BJ (cell line): ENCODE measurements at regions not wholly inside any gene's neighbourhood (a gene's known extent, or its start where the extent isn't known, plus 50 kb on each side); places are given as distances from the start of the nearest gene placed in this dataset.
"Not testable (repeated sequence)": the region's sequence is repeated elsewhere in the genome, so short reads cannot be mapped to it uniquely, and the experiment has no call there.

Source experiments
- CTCF ChIA-PET: fragments of 350-600 bp; formaldehyde crosslinking; extraction: SDS; loops from one replicate; lab custom pipeline; 2021; ENCODE audit warnings: antibody characterized with exemption, inconsistent platforms; lab: Yijun Ruan, JAX
- POLR2A ChIA-PET: fragments of 300-600 bp; sonication (Branson Sonifier 250); formaldehyde crosslinking; extraction: SDS; loops from one replicate; lab custom pipeline; 2021; ENCODE audit warnings: antibody characterized with exemption; lab: Charles Lee
- DNase-seq: peaks from one replicate; pipeline ENCODE4 v3.0.0-alpha.2; 2011; ENCODE audit warnings: low read depth
- H3K27me3 ChIP-seq: 2 replicates; pipeline ENCODE4 v1.6.0; 2011; ENCODE audit warnings: low read length; ENCODE audit not compliant: control insufficient read depth, insufficient read depth
- H3K36me3 ChIP-seq: 2 replicates; pipeline ENCODE4 v1.5.1; 2011; ENCODE audit warnings: low read length; ENCODE audit not compliant: control insufficient read depth, insufficient read depth
- H3K4me3 ChIP-seq: 2 replicates; pipeline ENCODE4 v1.5.1; 2011; ENCODE audit warnings: low read depth, mild to moderate bottlenecking, control low read depth, low read length
- TF ChIP-seq, protein P1 (sequence below): IDR thresholded peaks from 2 replicates; pipeline ENCODE4 v1.5.1; 2011; ENCODE audit warnings: low read depth, mild to moderate bottlenecking, control low read depth, inconsistent platforms, low read length, moderate library complexity; ENCODE audit not compliant: insufficient read depth

DNA sequence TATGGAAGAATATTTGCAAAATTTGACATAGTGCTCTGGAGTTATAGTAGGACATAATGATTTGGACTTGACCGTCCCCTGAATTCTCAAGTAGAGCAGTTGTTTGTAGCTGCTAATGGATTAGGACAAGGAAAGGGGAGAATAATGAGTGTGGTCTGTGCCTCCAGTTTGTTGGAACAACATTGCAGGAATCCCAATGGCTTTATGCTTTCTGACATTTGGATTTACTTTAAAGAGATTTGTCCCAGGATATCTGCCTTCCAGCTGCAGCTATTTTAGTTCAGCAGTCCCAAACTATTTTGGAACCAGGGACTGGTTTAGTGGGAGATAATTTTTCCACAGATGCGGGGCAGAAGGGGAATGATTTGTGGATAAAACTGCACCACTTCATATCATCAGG is 648.2 kb downstream of the SLCO4C1 start:
- no peak for DNase-seq
- TF ChIP-seq, protein P1, sequence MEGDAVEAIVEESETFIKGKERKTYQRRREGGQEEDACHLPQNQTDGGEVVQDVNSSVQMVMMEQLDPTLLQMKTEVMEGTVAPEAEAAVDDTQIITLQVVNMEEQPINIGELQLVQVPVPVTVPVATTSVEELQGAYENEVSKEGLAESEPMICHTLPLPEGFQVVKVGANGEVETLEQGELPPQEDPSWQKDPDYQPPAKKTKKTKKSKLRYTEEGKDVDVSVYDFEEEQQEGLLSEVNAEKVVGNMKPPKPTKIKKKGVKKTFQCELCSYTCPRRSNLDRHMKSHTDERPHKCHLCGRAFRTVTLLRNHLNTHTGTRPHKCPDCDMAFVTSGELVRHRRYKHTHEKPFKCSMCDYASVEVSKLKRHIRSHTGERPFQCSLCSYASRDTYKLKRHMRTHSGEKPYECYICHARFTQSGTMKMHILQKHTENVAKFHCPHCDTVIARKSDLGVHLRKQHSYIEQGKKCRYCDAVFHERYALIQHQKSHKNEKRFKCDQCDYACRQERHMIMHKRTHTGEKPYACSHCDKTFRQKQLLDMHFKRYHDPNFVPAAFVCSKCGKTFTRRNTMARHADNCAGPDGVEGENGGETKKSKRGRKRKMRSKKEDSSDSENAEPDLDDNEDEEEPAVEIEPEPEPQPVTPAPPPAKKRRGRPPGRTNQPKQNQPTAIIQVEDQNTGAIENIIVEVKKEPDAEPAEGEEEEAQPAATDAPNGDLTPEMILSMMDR: no peak
- Histone ChIP-seq H3K36me3 (no peaks in the 10 kb centered on the region), H3K4me3 (no peak overlapping the region), H3K27me3 (no peaks in the 10 kb centered on the region)
- ChIA-PET CTCF (no interaction called here), POLR2A (no interaction called here)

GRCh38 chr5:101643794-101644193 is 652.3 kb downstream of the SLCO4C1 start:
- H3K27me3 ChIP-seq: no peaks in the 10 kb centered on the region
- no peak overlapping the region for H3K4me3 ChIP-seq
- POLR2A ChIA-PET: no interaction called here
- CTCF ChIA-PET: no interaction called here
- no peaks in the 10 kb centered on the region for H3K36me3 ChIP-seq
- TF ChIP-seq, protein P1: no peak
- DNase-seq: no peak

DNA sequence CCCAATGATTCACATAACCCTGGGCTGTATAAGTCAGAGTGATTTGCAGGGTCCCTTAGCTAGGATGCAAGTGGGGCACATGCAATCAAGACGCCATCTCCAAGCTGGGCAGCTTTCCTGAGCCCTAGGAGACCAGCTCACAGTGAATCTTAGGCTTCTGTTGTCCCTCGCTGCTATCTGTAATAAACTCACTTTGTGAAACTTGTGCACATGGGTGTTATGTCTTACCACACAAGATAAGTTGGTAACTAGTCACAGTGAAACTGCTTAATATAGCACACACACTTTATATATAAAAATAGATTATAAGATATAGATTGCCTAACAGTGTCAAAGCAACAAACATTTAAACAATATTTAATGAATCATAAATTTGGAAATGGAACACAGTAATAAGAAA is 658.5 kb downstream of the SLCO4C1 start:
- ChIA-PET POLR2A (no interaction called here), CTCF (no interaction called here)
- DNase-seq: no peak
- no peaks in the 10 kb centered on the region for H3K27me3 ChIP-seq
- TF ChIP-seq, protein P1: no peak
- H3K36me3 ChIP-seq: no peaks in the 10 kb centered on the region
- H3K4me3 ChIP-seq: no peak overlapping the region

GRCh38 chr5:101627770-101628169 is 668.3 kb downstream of the SLCO4C1 start:
- DNase-seq, CTCF ChIA-PET, H3K36me3 ChIP-seq, H3K27me3 ChIP-seq, H3K4me3 ChIP-seq, POLR2A ChIA-PET: not testable (repeated sequence)

- Histone ChIP-seq H3K36me3 (no peaks in the 10 kb centered on the region), H3K27me3 (no peaks in the 10 kb centered on the region), H3K4me3 (no peak overlapping the region)
- no peak for DNase-seq
- TF ChIP-seq, protein P1: no peak
- POLR2A ChIA-PET: no interaction called here
- CTCF ChIA-PET: no interaction called here
Measured at GRCh38 chr5:101626572-101626971, 669.5 kb downstream of the SLCO4C1 start.

- TF ChIP-seq, protein P1: no peak
- CTCF ChIA-PET: no interaction called here
- POLR2A ChIA-PET: no interaction called here
- no peaks in the 10 kb centered on the region for H3K36me3 ChIP-seq
- H3K27me3 ChIP-seq: no peaks in the 10 kb centered on the region
- DNase-seq: no peak
- no peak overlapping the region for H3K4me3 ChIP-seq
Measured at GRCh38 chr5:101611039-101611438, 685.0 kb downstream of the SLCO4C1 start.
